Cardiac fibroblast (primary cell): ENCODE measurements at regions not wholly inside any gene's neighbourhood (a gene's known extent, or its start where the extent isn't known, plus 50 kb on each side); places are given as distances from the start of the nearest gene placed in this dataset.
"Not testable (repeated sequence)": the region's sequence is repeated elsewhere in the genome, so short reads cannot be mapped to it uniquely, and the experiment has no call there.

Source experiments
- DNase-seq, 2 donors: peaks; one replicate each; pipeline versions ENCODE4 v3.0.0 to v3.0.0-alpha.2; 2010; ENCODE audit warnings: low read depth in 2 of 2
- H3K4me3 ChIP-seq, 2 donors: replicated peaks in 1 of 2; 1 replicate in 1 of 2; 2 replicates in 1 of 2; pipeline ENCODE4 v1.5.1; 2011; ENCODE audit warnings: low read depth in 2 of 2, low read length in 2 of 2, mild to moderate bottlenecking in 2 of 2, moderate library complexity in 1 of 2
- CTCF ChIP-seq: IDR thresholded peaks from one replicate; pipeline ENCODE4 v1.5.1; 2011; ENCODE audit warnings: low read depth, mild to moderate bottlenecking, low read length, inconsistent platforms

- TF ChIP-seq CTCF: no peak
- DNase-seq: no peak
- no peak overlapping the region for H3K4me3 ChIP-seq
These were observed 287.4 kb downstream of the CRLF2 start for GRCh38 chrX:925094-925493.

GRCh38 chrX:924017-924416, 288.4 kb downstream of the CRLF2 start:
- H3K4me3 ChIP-seq: no peak overlapping the region
- DNase-seq: peak in 1 of 2 donors; percentile 3
- no peak for TF ChIP-seq CTCF

- TF ChIP-seq CTCF: no peak
- H3K4me3 ChIP-seq: no peak overlapping the region
- DNase-seq: no peak
These were observed 289.7 kb downstream of the SHOX start for GRCh38 chrX:920234-920799.

GRCh38 chrX:916230-916599, 285.6 kb downstream of the SHOX start:
- no peak overlapping the region for H3K4me3 ChIP-seq
- TF ChIP-seq CTCF: no peak
- DNase-seq: no peak

GRCh38 chrX:915427-916229, 285.0 kb downstream of the SHOX start:
- no peak overlapping the region for H3K4me3 ChIP-seq
- no peak for DNase-seq
- no peak for TF ChIP-seq CTCF

DNA sequence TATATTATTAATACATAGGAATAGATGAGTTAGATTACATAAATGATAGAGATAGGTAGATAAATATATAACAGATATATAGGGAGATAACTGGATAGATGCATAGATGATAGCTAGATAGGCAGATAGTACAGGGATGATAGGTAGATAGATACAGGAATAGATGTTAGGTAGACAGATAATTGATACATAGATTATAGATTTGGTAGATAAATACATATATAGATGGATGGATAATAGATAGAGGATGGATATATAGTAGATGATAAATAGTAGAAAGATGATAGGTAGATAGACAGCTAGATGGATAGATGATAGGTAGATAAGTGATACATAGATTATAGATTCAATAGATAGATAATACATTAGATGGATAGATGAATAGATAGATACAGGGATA, 283.6 kb downstream of the SHOX start:
- DNase-seq: no peak
- TF ChIP-seq CTCF: no peak
- no peak overlapping the region for H3K4me3 ChIP-seq

- no peak for TF ChIP-seq CTCF
- H3K4me3 ChIP-seq: no peak overlapping the region
- DNase-seq: no peak
These were observed 282.1 kb downstream of the SHOX start for GRCh38 chrX:912677-913076.

GRCh38 chrX:909068-909467, 278.5 kb downstream of the SHOX start:
- DNase-seq, H3K4me3 ChIP-seq: not testable (repeated sequence)
